CD4-positive, alpha-beta T cell treated with Interleukin-21 for 1 hour (primary cell): ENCODE measurements at regions not wholly inside any gene's neighbourhood (a gene's known extent, or its start where the extent isn't known, plus 50 kb on each side); places are given as distances from the start of the nearest gene placed in this dataset.
"Not testable (repeated sequence)": the region's sequence is repeated elsewhere in the genome, so short reads cannot be mapped to it uniquely, and the experiment has no call there.

ENCODE experiments used
- DNase-seq: peaks from one replicate; pipeline ENCODE4 v3.0.0-alpha.2; 2020

- DNase-seq: no peak
These were observed 127.7 kb upstream of the EPHA3 start for GRCh38 chr3:88979760-88980159.

GRCh38 chr3:88983458-88983857, 124.0 kb upstream of the EPHA3 start:
- DNase-seq: no peak

DNA sequence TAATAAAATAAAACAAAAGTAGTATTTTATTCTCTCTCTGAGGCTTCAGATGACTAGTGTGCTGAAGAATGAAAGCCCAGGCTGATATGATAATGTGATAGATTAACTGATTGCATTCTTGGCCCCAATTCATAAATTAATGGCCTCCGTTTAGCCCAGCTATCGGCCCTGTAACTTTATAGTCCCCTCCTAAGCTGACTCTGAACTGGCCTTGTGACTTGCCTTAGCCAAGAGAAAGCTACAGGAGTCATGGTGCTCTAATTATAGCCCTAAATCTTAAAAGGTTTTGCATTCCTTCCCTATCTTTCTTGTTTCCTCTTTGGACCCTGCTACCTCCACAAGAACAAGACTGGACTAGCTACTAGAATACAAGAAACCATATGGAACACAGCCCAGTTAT, 123.2 kb upstream of the EPHA3 start:
- no peak for DNase-seq

DNA sequence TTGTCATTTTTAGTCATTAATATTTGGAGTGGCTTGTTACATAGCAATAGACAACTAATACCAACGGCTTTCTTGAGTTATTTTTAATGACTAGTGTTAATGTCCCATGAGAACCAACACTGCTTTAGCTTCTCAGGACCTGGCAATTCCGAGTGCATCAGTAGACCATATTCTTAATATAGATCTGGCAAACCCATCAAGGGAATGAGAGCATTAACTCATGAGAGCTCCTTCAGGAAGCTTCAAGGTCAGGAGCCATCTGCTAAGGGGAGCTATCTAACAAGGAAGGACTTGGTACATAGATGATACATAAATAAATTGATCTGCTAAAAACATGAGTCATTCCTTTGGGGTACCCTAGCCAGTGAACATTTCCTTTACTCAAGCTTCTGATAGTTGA, 122.6 kb upstream of the EPHA3 start:
- DNase-seq: no peak

DNA sequence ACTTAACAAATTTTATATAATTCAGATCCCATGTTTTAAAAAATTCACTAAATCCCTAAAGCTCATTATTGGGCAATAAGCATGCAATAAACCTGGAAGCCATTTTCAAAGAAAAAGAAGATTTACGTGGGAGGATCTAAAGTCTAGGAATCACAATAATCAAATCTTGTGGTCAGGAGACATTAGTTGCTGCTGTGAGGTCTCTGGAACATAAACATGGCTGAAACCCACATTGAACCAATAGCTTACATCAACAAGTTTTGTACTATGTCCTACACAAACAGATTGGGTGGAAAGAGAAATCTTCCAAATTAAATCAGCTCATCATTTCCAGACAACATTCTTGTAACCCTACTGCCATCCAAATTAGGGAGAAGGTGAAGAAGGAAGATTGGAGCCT, 121.9 kb upstream of the EPHA3 start:
- no peak for DNase-seq

- DNase-seq: no peak
These were observed 120.6 kb upstream of the EPHA3 start for GRCh38 chr3:88986834-88987233.

- no peak for DNase-seq
These were observed 119.6 kb upstream of the EPHA3 start for GRCh38 chr3:88987776-88988175.

- DNase-seq: no peak
These were observed 118.5 kb upstream of the EPHA3 start for GRCh38 chr3:88988906-88989305.

GRCh38 chr3:88991496-88991895, 115.9 kb upstream of the EPHA3 start:
- no peak for DNase-seq

DNA sequence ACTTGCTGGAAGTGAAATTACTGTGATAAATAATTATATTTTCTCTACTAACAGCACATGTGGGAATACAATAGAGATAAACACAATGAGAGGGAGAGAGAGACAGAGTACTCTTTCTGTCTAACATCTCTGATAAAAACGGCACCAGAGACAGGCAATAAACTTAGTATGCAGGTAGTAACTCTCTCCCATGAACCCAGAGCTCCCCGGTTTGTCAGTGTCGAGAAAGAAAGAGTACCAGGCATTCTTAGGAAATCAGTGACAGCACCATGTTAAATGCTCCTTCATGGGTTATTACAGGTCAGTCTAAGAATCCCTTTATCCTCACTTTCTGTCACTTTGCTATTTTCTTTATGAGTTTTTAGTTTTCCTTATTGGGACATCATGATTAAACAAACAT, 110.7 kb upstream of the EPHA3 start:
- no peak for DNase-seq

DNA sequence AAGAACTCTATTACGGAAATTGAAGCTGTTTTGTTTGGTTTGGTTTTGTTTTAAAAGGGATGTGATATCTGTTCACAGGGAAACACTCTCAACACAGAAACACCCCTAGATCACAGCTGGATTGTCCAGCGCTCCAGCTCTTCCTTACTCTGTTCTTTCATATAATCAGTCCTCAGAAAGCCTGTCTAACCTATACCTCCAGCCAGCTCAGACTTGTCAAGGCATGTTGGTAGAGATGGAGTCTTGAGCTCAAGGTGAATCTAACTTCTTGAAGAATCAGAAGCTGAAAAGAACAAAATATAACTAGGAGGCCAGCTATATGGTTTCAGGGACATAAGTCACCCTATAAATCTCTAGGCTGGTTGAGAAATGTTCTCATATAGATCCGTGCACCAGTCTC, 110.2 kb upstream of the EPHA3 start:
- DNase-seq: no peak

DNA sequence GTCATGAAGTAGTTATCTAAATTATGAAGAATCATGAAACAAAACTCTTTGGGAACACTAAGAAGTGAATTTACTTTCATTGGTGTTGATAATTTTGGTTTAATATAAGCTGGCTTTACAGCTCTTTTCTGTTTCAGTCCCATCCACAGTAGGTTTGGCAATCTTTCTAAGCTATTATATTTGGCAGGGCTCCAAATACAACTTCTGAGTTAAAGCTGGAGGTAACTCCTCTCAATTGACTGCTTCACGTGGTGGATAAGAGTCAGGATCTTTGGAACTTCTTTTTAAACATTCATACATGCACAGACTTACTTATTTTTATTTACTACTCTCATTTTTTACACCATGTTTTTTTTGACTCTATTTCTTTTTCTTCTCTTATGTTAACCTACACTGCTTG, 106.5 kb upstream of the EPHA3 start:
- DNase-seq: no peak

DNA sequence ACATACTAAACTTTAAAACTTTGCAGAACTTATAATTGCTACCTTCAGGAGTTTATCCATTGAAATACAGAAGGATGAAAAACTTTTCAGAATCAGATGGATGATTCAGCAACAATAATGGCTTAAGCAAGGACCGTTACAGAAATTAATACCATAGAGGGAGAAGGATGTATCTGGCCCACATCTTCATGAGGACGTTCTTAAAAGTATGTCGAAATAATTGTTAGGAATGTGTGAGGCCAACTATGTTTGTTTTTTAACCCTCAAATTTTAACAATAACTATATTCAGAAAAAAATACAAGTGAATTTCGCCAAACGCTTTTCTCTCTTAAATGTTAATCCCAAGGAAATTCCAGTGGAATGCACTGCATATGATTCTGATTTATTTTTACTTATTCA, 105.2 kb upstream of the EPHA3 start:
- no peak for DNase-seq

- DNase-seq: no peak
These were observed 93.9 kb upstream of the EPHA3 start for GRCh38 chr3:89013536-89013935.

- DNase-seq: no peak
These were observed 89.9 kb upstream of the EPHA3 start for GRCh38 chr3:89017531-89017930.

DNA sequence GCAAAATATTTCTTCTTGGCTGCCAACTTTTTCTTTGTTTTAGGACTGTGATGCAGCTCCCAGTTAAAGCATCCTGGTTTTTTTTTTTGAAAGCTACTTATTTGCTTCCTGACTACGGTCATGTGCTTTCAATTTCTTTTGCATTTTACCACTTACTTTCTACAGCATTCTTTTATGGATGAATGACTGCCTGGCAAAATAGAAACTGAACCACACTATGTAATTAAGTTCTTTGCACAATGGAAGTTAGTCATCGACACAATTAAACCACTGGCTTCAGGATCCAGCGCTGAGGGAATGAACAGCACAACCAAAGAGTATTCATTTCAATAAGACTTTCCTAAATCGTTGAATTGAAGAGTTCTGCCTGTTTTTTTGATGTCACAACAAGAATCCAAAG, 82.2 kb upstream of the EPHA3 start:
- DNase-seq: no peak

GRCh38 chr3:89032346-89033013, 74.9 kb upstream of the EPHA3 start:
- DNase-seq: no peak

DNA sequence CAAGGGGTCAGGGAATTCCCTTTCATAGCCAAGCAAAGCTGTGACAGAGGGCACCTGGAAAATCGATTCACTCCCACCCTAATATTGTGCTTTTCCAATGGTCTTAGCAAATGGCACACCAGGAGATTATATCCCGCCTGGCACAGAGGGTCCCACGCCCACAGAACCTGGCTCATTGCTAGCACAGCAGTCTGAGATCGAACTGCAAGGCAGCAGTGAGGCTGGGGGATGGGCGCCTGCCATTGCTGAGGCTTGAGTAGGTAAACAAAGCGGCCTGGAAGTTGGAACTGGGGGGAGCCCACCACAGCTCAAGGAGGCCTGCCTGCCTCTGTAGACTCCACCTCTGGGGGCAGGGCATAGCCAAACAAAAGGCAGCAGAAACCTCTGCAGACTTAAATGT, 72.7 kb upstream of the EPHA3 start:
- DNase-seq: not testable (repeated sequence)

DNA sequence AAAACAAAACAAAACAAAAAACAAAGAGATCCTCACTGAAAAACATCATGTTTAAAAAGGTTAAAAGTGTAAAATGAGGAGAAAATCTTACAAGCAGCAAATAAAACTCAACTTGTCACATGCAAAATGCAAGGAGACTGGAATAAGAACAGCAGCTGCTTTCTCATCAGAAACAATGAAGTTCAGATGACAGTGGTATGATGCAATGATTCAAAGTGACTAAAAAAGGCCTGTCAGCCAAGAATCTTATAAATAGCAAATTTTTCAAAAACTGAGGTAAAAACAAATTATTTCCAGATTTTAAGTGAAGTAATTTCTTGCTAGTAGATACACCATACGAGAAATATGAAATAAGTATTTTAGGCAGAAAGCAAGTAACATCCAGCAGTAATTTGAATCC, 68.6 kb upstream of the EPHA3 start:
- DNase-seq: no peak

GRCh38 chr3:89042236-89042835, 65.1 kb upstream of the EPHA3 start:
- DNase-seq: no peak

GRCh38 chr3:89043406-89043932, 64.0 kb upstream of the EPHA3 start:
- DNase-seq: no peak

DNA sequence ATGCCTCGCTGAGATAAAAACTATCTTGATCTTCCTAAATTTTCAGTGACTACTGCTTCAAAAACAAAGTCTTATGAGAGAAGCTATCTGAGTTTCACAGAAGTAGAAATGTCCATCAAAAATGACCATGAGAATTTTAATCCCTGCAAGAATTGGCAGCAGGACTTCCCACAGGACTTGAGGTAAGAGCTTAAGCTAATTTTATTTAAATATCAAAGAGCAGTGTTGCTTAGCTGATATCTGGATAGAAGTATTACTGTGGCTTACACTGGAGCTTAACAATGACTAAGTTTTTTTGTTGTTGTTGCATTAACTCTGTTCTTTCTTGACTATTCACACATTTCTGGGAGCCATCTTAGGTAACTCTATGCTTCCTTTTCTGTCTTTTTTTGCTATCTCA, 60.8 kb upstream of the EPHA3 start:
- DNase-seq: no peak

GRCh38 chr3:89049119-89049518, 58.3 kb upstream of the EPHA3 start:
- no peak for DNase-seq

DNA sequence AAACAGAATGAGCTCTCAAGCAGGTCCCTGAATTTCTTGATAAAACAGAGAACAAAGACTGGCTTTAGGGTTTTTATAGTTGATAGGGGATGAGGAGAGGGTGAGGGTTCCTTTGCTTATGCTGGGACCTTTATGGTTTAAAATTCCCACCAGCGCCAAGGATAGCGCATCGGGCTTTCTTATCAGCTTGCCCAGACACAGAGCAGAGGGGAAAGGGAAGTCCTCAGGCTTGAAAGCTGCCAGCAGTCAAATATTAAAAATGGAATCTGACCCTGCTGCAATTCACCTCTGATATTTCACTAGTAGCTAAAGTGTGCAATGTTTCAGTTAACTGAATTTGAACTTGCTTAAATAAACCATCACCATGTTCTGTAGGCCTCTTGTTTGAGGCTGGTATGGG, 55.0 kb upstream of the EPHA3 start:
- no peak for DNase-seq

GRCh38 chr3:89057398-89057797, 50.0 kb upstream of the EPHA3 start:
- DNase-seq: no peak
